MM.1S (cell line): ENCODE measurements at regions not wholly inside any gene's neighbourhood (a gene's known extent, or its start where the extent isn't known, plus 50 kb on each side); places are given as distances from the start of the nearest gene placed in this dataset.
"Not testable (repeated sequence)": the region's sequence is repeated elsewhere in the genome, so short reads cannot be mapped to it uniquely, and the experiment has no call there.

Experiments
- DNase-seq: peaks from one replicate; pipeline ENCODE4 v3.0.0-alpha.2; 2015
- H2AFZ ChIP-seq: fragments of 300-600 bp; sonication (generic); 2 replicates; pipeline ENCODE4 v1.6.0; 2016; ENCODE audit warnings: antibody characterized with exemption, low read length
- H3F3A ChIP-seq: fragments of 300-600 bp; sonication (generic); 2 replicates; pipeline ENCODE4 v1.6.1; 2016; ENCODE audit warnings: mild to moderate bottlenecking, antibody characterized with exemption, low read length, moderate library complexity, mixed read lengths; ENCODE audit not compliant: insufficient read depth
- H3K27ac ChIP-seq: fragments of 300-600 bp; sonication (generic); 2 replicates; pipeline ENCODE4 v1.5.1; 2016; ENCODE audit warnings: mild to moderate bottlenecking, low read length
- H3K27me3 ChIP-seq: fragments of 300-600 bp; sonication (generic); replicated peaks from 2 replicates; pipeline ENCODE4 v1.6.0; 2016; ENCODE audit warnings: low read length; ENCODE audit not compliant: insufficient read depth
- H3K36me3 ChIP-seq: fragments of 300-600 bp; sonication (generic); replicated peaks from 2 replicates; pipeline ENCODE4 v1.6.1; 2016; ENCODE audit warnings: mild to moderate bottlenecking, low read length, mixed read lengths; ENCODE audit not compliant: insufficient read depth
- H3K4me1 ChIP-seq: fragments of 300-600 bp; sonication (generic); 2 replicates; pipeline ENCODE4 v1.6.1; 2016; ENCODE audit warnings: low read length, mixed read lengths
- H3K4me2 ChIP-seq: fragments of 300-600 bp; sonication (generic); 2 replicates; pipeline ENCODE4 v1.6.0; 2016; ENCODE audit warnings: low read depth, low read length
- H3K4me3 ChIP-seq: fragments of 300-600 bp; sonication (generic); 2 replicates; pipeline ENCODE4 v1.5.1; 2016; ENCODE audit warnings: low read length, mixed read lengths
- H3K79me2 ChIP-seq: fragments of 300-600 bp; sonication (generic); 2 replicates; pipeline ENCODE4 v1.6.1; 2016; ENCODE audit warnings: mixed run types, low read length, mixed read lengths
- H3K9ac ChIP-seq: fragments of 300-600 bp; sonication (generic); 2 replicates; pipeline ENCODE4 v1.6.1; 2016; ENCODE audit warnings: low read length, mixed read lengths
- H3K9me2 ChIP-seq: fragments of 300-600 bp; sonication (generic); replicated peaks from 2 replicates; pipeline ENCODE4 v1.6.1; 2016; ENCODE audit warnings: mild to moderate bottlenecking, low read length, mixed read lengths; ENCODE audit not compliant: insufficient read depth
- H3K9me3 ChIP-seq: fragments of 300-600 bp; sonication (generic); replicated peaks from 2 replicates; pipeline ENCODE4 v1.6.1; 2016; ENCODE audit warnings: mild to moderate bottlenecking, low read length, mixed read lengths; ENCODE audit not compliant: insufficient read depth
- H4K20me1 ChIP-seq: fragments of 300-600 bp; sonication (generic); 2 replicates; pipeline ENCODE4 v1.6.1; 2016; ENCODE audit warnings: mild to moderate bottlenecking, low read length, moderate library complexity, mixed read lengths; ENCODE audit not compliant: insufficient read depth
- CTCF ChIP-seq: fragments of 300-600 bp; sonication (generic); IDR thresholded peaks from 2 replicates; pipeline ENCODE4 v1.5.1; 2016; ENCODE audit warnings: antibody characterized with exemption, low read length, mixed read lengths
- EZH2 ChIP-seq: fragments of 300-600 bp; sonication (generic); optimal IDR thresholded peaks from 2 replicates; pipeline ENCODE3; 2017; ENCODE audit warnings: low read depth, mild to moderate bottlenecking, antibody characterized with exemption, low read length, mixed read lengths
- EZH2phosphoT487 ChIP-seq: fragments of 300-600 bp; sonication (generic); IDR thresholded peaks from 2 replicates; pipeline ENCODE4 v1.6.1; 2018; ENCODE audit warnings: antibody characterized with exemption, low read length

GRCh38 chrX:96204928-96205327 lies 479.7 kb upstream of the DIAPH2 start:
- no peaks in the 10 kb centered on the region for H3K36me3 ChIP-seq
- H3K4me2 ChIP-seq = no peak overlapping the region
- no peak overlapping the region for H2AFZ ChIP-seq
- TF ChIP-seq CTCF (no peak), EZH2phosphoT487 (no peak), EZH2 (no peak)
- no peaks in the 10 kb centered on the region for H3K9me2 ChIP-seq
- H3K4me1 ChIP-seq = no peaks in the 10 kb centered on the region
- DNase-seq = no peak
- no peak overlapping the region for H3K9ac ChIP-seq
- no peaks in the 10 kb centered on the region for H3F3A ChIP-seq
- no peaks in the 10 kb centered on the region for H4K20me1 ChIP-seq
- H3K27me3 ChIP-seq = no peaks in the 10 kb centered on the region
- H3K4me3 ChIP-seq = no peak overlapping the region
- no peak overlapping the region for H3K27ac ChIP-seq
- H3K79me2 ChIP-seq = no peaks in the 10 kb centered on the region
- H3K9me3 ChIP-seq = no peaks in the 10 kb centered on the region

GRCh38 chrX:96211953-96212352 lies 472.7 kb upstream of the DIAPH2 start:
- no peaks in the 10 kb centered on the region for H3K4me1 ChIP-seq
- no peak overlapping the region for H3K4me3 ChIP-seq
- H3K27ac ChIP-seq = no peak overlapping the region
- H2AFZ ChIP-seq = no peak overlapping the region
- no peaks in the 10 kb centered on the region for H3K9me3 ChIP-seq
- no peaks in the 10 kb centered on the region for H4K20me1 ChIP-seq
- no peaks in the 10 kb centered on the region for H3K27me3 ChIP-seq
- H3K4me2 ChIP-seq = no peak overlapping the region
- no peaks in the 10 kb centered on the region for H3K9me2 ChIP-seq
- H3F3A ChIP-seq = no peaks in the 10 kb centered on the region
- DNase-seq = peak; percentile 39
- no peaks in the 10 kb centered on the region for H3K79me2 ChIP-seq
- no peak for TF ChIP-seq EZH2
- no peak for TF ChIP-seq CTCF
- TF ChIP-seq EZH2phosphoT487 = no peak
- no peaks in the 10 kb centered on the region for H3K36me3 ChIP-seq
- H3K9ac ChIP-seq = no peak overlapping the region

GRCh38 chrX:96214681-96215080 lies 470.0 kb upstream of the DIAPH2 start:
- H3K36me3 ChIP-seq, H3F3A ChIP-seq, H3K4me3 ChIP-seq, H4K20me1 ChIP-seq, H3K9me2 ChIP-seq, H3K9ac ChIP-seq, H3K4me2 ChIP-seq, H3K79me2 ChIP-seq, H3K27ac ChIP-seq, H3K9me3 ChIP-seq, H3K4me1 ChIP-seq, H2AFZ ChIP-seq, DNase-seq, H3K27me3 ChIP-seq: not testable (repeated sequence)

- no peaks in the 10 kb centered on the region for H3K9me3 ChIP-seq
Observed at GRCh38 chrX:96224279-96224678, 460.4 kb upstream of the DIAPH2 start.

More at GRCh38 chrX:96224279-96224678, 460.4 kb upstream of the DIAPH2 start:
- no peak for TF ChIP-seq EZH2phosphoT487
- Histone ChIP-seq H3K36me3 (no peaks in the 10 kb centered on the region), H3K27me3 (no peaks in the 10 kb centered on the region), H3K27ac (no peak overlapping the region), H3K9ac (no peak overlapping the region), H4K20me1 (no peaks in the 10 kb centered on the region), H3K79me2 (no peaks in the 10 kb centered on the region), H3F3A (no peaks in the 10 kb centered on the region), H3K9me2 (no peaks in the 10 kb centered on the region), H3K4me1 (no peaks in the 10 kb centered on the region), H3K4me2 (no peak overlapping the region), H2AFZ (no peak overlapping the region), H3K4me3 (no peak overlapping the region)
- DNase-seq = no peak
